Limb (tissue), 2 donors: ENCODE measurements at regions not wholly inside any gene's neighbourhood (a gene's known extent, or its start where the extent isn't known, plus 50 kb on each side); places are given as distances from the start of the nearest gene placed in this dataset.
"Not testable (repeated sequence)": the region's sequence is repeated elsewhere in the genome, so short reads cannot be mapped to it uniquely, and the experiment has no call there.

Experiments
- DNase-seq, 2 donors: peaks; one replicate each; pipeline ENCODE4 v3.0.0-alpha.2; 2016; ENCODE audit errors: extremely low spot score in 2 of 2

- DNase-seq, result not testable (repeated sequence)
Measured at GRCh38 chr7:150192541-150192940, 130.6 kb upstream of the LRRC61 start.

- not testable (repeated sequence) for DNase-seq
Measured at GRCh38 chr7:150193866-150194265, 129.3 kb upstream of the LRRC61 start.
